SW 1271 (cell line): ENCODE measurements at regions not wholly inside any gene's neighbourhood (a gene's known extent, or its start where the extent isn't known, plus 50 kb on each side); places are given as distances from the start of the nearest gene placed in this dataset.
"Not testable (repeated sequence)": the region's sequence is repeated elsewhere in the genome, so short reads cannot be mapped to it uniquely, and the experiment has no call there.

Source experiments
- DNase-seq, 2 experiments: peaks; one replicate each; lab custom pipeline; 2025; lab: John Stamatoyannopoulos, UW

DNA sequence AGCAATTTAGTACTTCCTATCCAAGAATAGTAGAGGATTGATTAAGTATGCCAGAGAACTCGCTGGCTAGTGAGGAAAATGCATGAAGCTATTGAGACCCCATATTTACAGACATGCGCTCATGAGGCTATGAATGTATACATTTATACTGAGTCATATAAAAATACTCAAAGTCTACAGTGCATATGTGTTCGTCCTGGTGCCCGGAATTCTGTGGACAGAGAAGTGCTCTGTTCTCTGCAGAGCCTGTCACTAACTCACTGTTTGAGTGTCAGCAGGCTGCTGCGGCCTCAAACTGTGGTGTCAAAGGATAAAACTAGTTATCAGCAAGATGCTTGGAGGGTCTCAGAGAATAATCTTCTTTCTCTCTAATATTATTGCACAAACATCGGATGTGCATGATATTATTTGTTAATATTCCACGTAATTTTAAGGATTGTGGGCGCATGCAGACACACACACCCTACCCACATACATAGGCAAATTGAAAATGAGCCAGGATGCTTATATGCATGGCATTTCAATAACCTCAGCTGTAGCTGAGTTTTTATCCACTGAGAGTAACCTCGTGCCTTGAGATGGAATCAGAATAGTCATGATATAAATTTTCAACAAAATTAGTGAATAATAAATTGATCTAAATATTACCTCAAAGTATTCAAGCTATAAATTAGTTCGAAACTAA, 50.0 kb upstream of the TSC22D2 start:
- DNase-seq: no peak

GRCh38 chr3:150357140-150357539, 51.0 kb upstream of the TSC22D2 start:
- DNase-seq: no peak

DNA sequence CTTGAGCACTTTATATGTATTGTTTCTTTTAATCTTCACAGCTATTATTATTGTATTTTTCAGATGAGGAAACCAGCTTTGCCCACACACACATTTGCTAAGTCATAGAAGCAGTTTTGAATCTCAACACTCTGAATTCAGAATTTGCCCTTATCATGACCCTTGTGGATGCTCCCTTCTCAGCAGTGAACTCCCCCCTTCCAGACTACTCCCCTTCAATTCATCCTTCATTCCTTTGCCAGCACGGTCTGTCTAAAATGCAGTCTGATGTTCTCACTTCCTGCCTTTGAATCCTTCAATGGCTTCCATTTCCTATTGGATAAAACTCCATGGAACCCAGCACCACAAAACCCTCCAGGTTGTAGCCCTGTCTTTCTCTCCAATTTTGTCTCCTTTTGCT, 52.5 kb upstream of the TSC22D2 start:
- no peak for DNase-seq

DNA sequence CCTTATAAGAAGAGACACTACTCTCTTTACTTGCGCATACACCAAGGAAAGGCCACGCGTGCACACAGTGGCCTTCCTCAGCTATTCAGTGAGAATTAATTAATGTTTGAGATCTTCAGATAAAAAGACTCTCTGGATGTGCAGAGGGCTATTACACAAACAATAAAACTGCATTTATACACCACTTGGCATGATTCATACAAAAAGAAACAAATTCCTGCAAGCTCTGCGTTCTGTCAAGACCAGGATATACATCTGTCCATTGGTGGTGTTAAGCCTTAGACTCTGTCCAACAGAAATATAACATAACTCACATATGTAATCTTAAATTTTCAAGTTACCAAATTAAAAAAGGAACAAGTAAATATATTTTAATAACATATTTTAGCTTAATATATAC, 55.2 kb upstream of the TSC22D2 start:
- DNase-seq: no peak

DNA sequence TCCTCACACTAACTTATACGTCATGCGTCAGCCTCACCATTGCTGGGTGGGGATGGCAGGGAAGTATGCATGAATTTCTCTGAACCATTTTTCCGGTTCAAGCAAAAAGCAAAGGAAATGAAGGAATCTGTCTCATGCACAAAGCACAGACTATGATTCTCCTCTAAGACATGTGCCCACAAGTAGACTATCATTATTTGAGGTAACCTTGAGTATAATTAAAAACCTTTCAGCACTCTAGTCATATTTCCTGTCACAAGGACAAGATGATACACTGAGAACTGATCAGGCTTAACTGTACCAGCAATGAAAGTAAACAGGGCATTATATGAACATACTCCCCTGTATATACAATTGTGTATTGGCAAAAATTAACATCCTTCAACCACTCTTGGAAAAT, 56.7 kb upstream of the TSC22D2 start:
- DNase-seq: no peak

- no peak for DNase-seq
These were observed 58.6 kb upstream of the TSC22D2 start for GRCh38 chr3:150349314-150350097.

DNA sequence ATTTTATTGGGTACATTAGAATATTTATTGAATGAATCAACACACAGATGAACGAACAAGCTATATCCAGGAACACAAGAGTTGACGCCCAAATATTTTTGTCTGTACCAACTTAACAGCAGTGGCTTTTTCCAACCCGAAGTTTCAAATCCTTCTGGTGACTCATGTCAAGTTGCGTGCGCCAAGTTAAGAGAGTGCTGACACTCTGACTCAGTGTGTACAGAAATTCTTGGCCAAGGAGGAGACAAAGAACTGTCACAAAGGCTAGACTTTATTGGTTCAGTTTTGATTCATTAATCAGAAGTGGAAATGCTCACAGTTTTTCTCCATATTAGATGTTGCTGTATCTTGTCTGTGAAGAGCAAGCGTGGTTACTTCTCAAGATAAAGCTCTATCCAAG, 59.6 kb upstream of the TSC22D2 start:
- peak; percentile 61 to 87 for DNase-seq

GRCh38 chr3:150346981-150347863, 60.9 kb upstream of the TSC22D2 start:
- no peak for DNase-seq

DNA sequence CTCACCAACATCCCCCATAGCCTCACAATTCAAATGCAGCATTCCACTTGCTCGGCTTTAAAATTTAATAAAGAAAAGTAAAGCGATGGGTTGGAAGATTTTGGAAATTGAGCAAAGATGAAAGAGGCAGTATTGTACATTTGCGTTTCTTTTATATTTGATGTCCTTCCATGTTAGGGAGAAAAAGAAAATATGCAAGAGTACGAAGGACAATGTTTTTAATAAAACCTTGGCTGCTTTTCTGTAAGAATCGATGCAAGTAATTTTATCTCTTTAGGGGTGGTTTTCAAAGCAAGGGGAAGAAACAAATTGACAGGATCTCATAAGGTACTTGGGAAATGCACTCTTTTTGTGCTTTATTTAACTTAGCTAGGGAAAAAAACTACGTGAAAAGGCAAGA, 61.8 kb upstream of the TSC22D2 start:
- DNase-seq: no peak

GRCh38 chr3:150345021-150345538, 63.0 kb upstream of the TSC22D2 start:
- DNase-seq: no peak

GRCh38 chr3:150344079-150344759, 63.9 kb upstream of the TSC22D2 start:
- DNase-seq: no peak

GRCh38 chr3:150342896-150343467, 65.1 kb upstream of the TSC22D2 start:
- no peak for DNase-seq

GRCh38 chr3:150341891-150342290, 66.2 kb upstream of the TSC22D2 start:
- DNase-seq: no peak

DNA sequence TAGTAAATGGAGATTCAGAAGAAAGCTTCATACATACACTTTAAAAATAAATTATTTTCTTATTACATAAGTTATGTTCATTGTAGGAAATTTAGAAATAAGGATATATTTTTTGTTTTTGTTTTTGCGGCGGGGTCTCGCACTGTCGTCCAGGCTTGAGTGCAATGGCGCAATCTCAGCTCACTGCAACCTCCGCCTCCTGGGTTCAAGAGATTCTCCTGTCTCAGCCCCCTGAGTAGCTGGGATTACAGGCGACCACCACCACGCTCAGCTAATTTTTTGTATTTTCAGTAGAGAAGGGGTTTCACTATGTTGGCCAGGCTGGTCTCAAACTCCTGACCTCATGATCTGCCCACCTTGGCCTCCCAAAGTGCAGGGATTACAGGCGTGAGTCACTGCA, 71.7 kb upstream of the TSC22D2 start:
- DNase-seq: not testable (repeated sequence)

- DNase-seq: no peak
These were observed 72.5 kb upstream of the TSC22D2 start for GRCh38 chr3:150335631-150336030.

DNA sequence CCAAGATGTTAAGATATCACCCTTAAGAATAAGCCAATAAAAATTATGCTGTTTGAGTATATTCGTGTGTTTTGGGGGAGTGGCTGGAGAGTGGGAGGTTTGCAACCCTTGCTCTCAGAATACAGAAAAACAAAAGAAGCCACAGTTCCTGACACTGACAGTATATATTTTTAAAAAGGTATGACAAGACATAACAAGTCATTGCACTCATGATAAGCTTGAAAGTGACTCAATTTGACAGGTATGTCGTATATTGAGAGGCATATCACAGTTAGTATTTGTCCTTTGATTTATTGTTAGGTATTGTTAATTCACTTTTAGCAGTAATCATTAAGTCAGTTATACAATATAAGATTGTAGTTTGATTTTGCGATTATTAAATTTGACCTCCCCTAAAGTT, 73.1 kb upstream of the TSC22D2 start:
- no peak for DNase-seq

DNA sequence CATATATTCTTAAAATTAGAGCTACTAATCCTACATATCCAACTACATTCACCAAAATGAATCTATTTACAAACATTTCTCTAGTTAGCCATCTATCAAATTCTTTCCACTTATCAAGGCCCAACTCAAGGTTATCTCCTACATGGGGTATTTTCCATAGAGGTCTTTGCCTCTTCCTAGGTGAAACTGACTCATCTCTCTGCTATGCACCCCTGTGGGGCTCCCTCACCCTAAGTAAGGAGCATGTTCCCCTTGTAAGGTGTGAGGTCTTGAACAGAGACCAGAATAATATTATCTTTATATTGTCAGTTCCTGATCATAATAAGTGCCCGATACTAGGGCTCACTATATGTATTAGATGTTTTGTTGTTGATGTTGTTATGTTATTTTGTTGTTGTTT, 74.6 kb upstream of the TSC22D2 start:
- peak in 1 of 2 experiments; percentile 5 for DNase-seq

- no peak for DNase-seq
These were observed 76.0 kb upstream of the TSC22D2 start for GRCh38 chr3:150331978-150332568.

- DNase-seq: no peak
These were observed 77.2 kb upstream of the TSC22D2 start for GRCh38 chr3:150330872-150331271.

GRCh38 chr3:150330174-150330573, 77.9 kb upstream of the TSC22D2 start:
- no peak for DNase-seq

DNA sequence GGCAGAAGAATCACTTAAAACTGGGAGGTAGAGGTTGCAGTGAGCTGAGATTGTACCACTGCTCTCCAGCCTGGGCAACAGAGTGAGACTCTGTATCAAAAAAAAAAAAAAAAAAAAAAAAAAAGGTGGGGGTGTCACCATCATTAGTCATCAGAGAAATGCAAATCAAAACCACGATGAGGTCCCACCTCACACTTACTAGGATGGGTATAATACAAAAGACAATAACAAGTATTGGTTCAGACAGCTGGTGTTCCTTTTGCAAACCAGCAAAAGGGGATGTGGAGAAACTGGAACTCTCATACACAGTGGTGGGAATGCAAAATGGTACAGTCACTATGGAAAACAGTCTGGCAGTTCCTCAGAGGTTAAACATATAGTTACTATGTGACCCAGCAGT, 78.7 kb upstream of the TSC22D2 start:
- DNase-seq: no peak
